ENCODE measurements at regions not wholly inside any gene's neighbourhood (a gene's known extent, or its start where the extent isn't known, plus 50 kb on each side); places are given as distances from the start of the nearest gene placed in this dataset.

GRCh38 chr20:10826111-10826510, 152.3 kb upstream of the JAG1 start:
- Histone ChIP-seq H3K9me3 (ENCODE audit: control insufficient read depth in 5 of 5, low read length in 5 of 5) (no peaks in the 10 kb centered on the region), H3K9ac (ENCODE audit: low read length in 5 of 5) (no peak overlapping the region), H3K27me3 (ENCODE audit: control insufficient read depth in 5 of 5, insufficient read depth in 4 of 5, low read length in 5 of 5) (no peaks in the 10 kb centered on the region), H3K4me3 (ENCODE audit: low read depth in 1 of 5, low read length in 5 of 5) (no peak overlapping the region), H3K36me3 (ENCODE audit: control insufficient read depth in 5 of 5, insufficient read depth in 5 of 5, low read length in 5 of 5) (no peaks in the 10 kb centered on the region), H3K4me1 (ENCODE audit: control insufficient read depth in 5 of 5, insufficient read depth in 5 of 5, low read length in 5 of 5) (no peaks in the 10 kb centered on the region), H3K27ac (ENCODE audit: low read depth, low read length) (no peak overlapping the region)

- Histone ChIP-seq H3K27me3 (ENCODE audit: control insufficient read depth in 5 of 5, insufficient read depth in 4 of 5, low read length in 5 of 5) (no peaks in the 10 kb centered on the region), H3K27ac (ENCODE audit: low read depth, low read length) (no peak overlapping the region), H3K9ac (ENCODE audit: low read length in 5 of 5) (no peak overlapping the region), H3K4me3 (ENCODE audit: low read depth in 1 of 5, low read length in 5 of 5) (no peak overlapping the region), H3K9me3 (ENCODE audit: control insufficient read depth in 5 of 5, low read length in 5 of 5) (no peaks in the 10 kb centered on the region), H3K36me3 (ENCODE audit: control insufficient read depth in 5 of 5, insufficient read depth in 5 of 5, low read length in 5 of 5) (no peaks in the 10 kb centered on the region), H3K4me1 (ENCODE audit: control insufficient read depth in 5 of 5, insufficient read depth in 5 of 5, low read length in 5 of 5) (no peaks in the 10 kb centered on the region)
Observed at GRCh38 chr20:10828180-10828579, 154.4 kb upstream of the JAG1 start.

GRCh38 chr20:10832141-10832540, 158.3 kb upstream of the JAG1 start:
- Histone ChIP-seq H3K4me3 (ENCODE audit: low read depth in 1 of 5, low read length in 5 of 5) (no peak overlapping the region), H3K9me3 (ENCODE audit: control insufficient read depth in 5 of 5, low read length in 5 of 5) (no peaks in the 10 kb centered on the region), H3K27me3 (ENCODE audit: control insufficient read depth in 5 of 5, insufficient read depth in 4 of 5, low read length in 5 of 5) (no peaks in the 10 kb centered on the region), H3K9ac (ENCODE audit: low read length in 5 of 5) (no peak overlapping the region), H3K36me3 (ENCODE audit: control insufficient read depth in 5 of 5, insufficient read depth in 5 of 5, low read length in 5 of 5) (no peaks in the 10 kb centered on the region), H3K4me1 (ENCODE audit: control insufficient read depth in 5 of 5, insufficient read depth in 5 of 5, low read length in 5 of 5) (no peaks in the 10 kb centered on the region), H3K27ac (ENCODE audit: low read depth, low read length) (no peak overlapping the region)

- Histone ChIP-seq H3K4me1 (ENCODE audit: control insufficient read depth in 5 of 5, insufficient read depth in 5 of 5, low read length in 5 of 5) (peaks cover 0 to 7% (median 3%) of the 10 kb centered on the region in 5 donors), H3K27ac (ENCODE audit: low read depth, low read length) (no peak overlapping the region), H3K36me3 (ENCODE audit: control insufficient read depth in 5 of 5, insufficient read depth in 5 of 5, low read length in 5 of 5) (no peaks in the 10 kb centered on the region), H3K4me3 (ENCODE audit: low read depth in 1 of 5, low read length in 5 of 5) (no peak overlapping the region), H3K9ac (ENCODE audit: low read length in 5 of 5) (no peak overlapping the region), H3K27me3 (ENCODE audit: control insufficient read depth in 5 of 5, insufficient read depth in 4 of 5, low read length in 5 of 5) (no peaks in the 10 kb centered on the region), H3K9me3 (ENCODE audit: control insufficient read depth in 5 of 5, low read length in 5 of 5) (peaks cover 0 to 11% (median 8%) of the 10 kb centered on the region in 5 donors)
Observed at GRCh38 chr20:10837901-10838300, 164.1 kb upstream of the JAG1 start.

- Histone ChIP-seq H3K9ac (ENCODE audit: low read length in 5 of 5) (no peak overlapping the region), H3K36me3 (ENCODE audit: control insufficient read depth in 5 of 5, insufficient read depth in 5 of 5, low read length in 5 of 5) (no peaks in the 10 kb centered on the region), H3K4me1 (ENCODE audit: control insufficient read depth in 5 of 5, insufficient read depth in 5 of 5, low read length in 5 of 5) (peaks cover 0 to 14% (median 10%) of the 10 kb centered on the region in 5 donors), H3K9me3 (ENCODE audit: control insufficient read depth in 5 of 5, low read length in 5 of 5) (peaks cover 0 to 11% (median 8%) of the 10 kb centered on the region in 5 donors), H3K27ac (ENCODE audit: low read depth, low read length) (no peak overlapping the region), H3K27me3 (ENCODE audit: control insufficient read depth in 5 of 5, insufficient read depth in 4 of 5, low read length in 5 of 5) (no peaks in the 10 kb centered on the region), H3K4me3 (ENCODE audit: low read depth in 1 of 5, low read length in 5 of 5) (no peak overlapping the region)
Observed at GRCh38 chr20:10842116-10842515, 168.3 kb upstream of the JAG1 start.

- Histone ChIP-seq H3K9ac (ENCODE audit: low read length in 5 of 5) (peak overlapping the region in 1 of 5 donors; percentile 5), H3K27me3 (ENCODE audit: control insufficient read depth in 5 of 5, insufficient read depth in 4 of 5, low read length in 5 of 5) (no peaks in the 10 kb centered on the region), H3K4me3 (ENCODE audit: low read depth in 1 of 5, low read length in 5 of 5) (peak overlapping the region in 2 of 5 donors; percentile 9 to 13), H3K4me1 (ENCODE audit: control insufficient read depth in 5 of 5, insufficient read depth in 5 of 5, low read length in 5 of 5) (peaks cover 0 to 14% (median 10%) of the 10 kb centered on the region in 5 donors), H3K9me3 (ENCODE audit: control insufficient read depth in 5 of 5, low read length in 5 of 5) (peaks cover 0 to 11% (median 8%) of the 10 kb centered on the region in 5 donors), H3K27ac (ENCODE audit: low read depth, low read length) (peak overlapping the region; percentile 13), H3K36me3 (ENCODE audit: control insufficient read depth in 5 of 5, insufficient read depth in 5 of 5, low read length in 5 of 5) (no peaks in the 10 kb centered on the region)
Observed at GRCh38 chr20:10843146-10843711, 169.4 kb upstream of the JAG1 start.

- H3K27me3 ChIP-seq (ENCODE audit: control insufficient read depth in 5 of 5, insufficient read depth in 4 of 5, low read length in 5 of 5) = no peaks in the 10 kb centered on the region
- H3K4me3 ChIP-seq (ENCODE audit: low read depth in 1 of 5, low read length in 5 of 5) = no peak overlapping the region
- peaks cover 0 to 8% (median 4%) of the 10 kb centered on the region in 5 donors for H3K9me3 ChIP-seq (ENCODE audit: control insufficient read depth in 5 of 5, low read length in 5 of 5)
- H3K27ac ChIP-seq (ENCODE audit: low read depth, low read length) = no peak overlapping the region
- peaks cover 0 to 23% (median 10%) of the 10 kb centered on the region in 5 donors for H3K4me1 ChIP-seq (ENCODE audit: control insufficient read depth in 5 of 5, insufficient read depth in 5 of 5, low read length in 5 of 5)
- no peaks in the 10 kb centered on the region for H3K36me3 ChIP-seq (ENCODE audit: control insufficient read depth in 5 of 5, insufficient read depth in 5 of 5, low read length in 5 of 5)
- H3K9ac ChIP-seq (ENCODE audit: low read length in 5 of 5) = no peak overlapping the region
Observed at GRCh38 chr20:10846766-10847165, 173.0 kb upstream of the JAG1 start.

- Histone ChIP-seq H3K27me3 (ENCODE audit: control insufficient read depth in 5 of 5, insufficient read depth in 4 of 5, low read length in 5 of 5) (no peaks in the 10 kb centered on the region), H3K4me3 (ENCODE audit: low read depth in 1 of 5, low read length in 5 of 5) (no peak overlapping the region), H3K27ac (ENCODE audit: low read depth, low read length) (peak overlapping the region; percentile 5), H3K9me3 (ENCODE audit: control insufficient read depth in 5 of 5, low read length in 5 of 5) (no peaks in the 10 kb centered on the region), H3K9ac (ENCODE audit: low read length in 5 of 5) (no peak overlapping the region), H3K4me1 (ENCODE audit: control insufficient read depth in 5 of 5, insufficient read depth in 5 of 5, low read length in 5 of 5) (peaks cover 0 to 9% (median 0%) of the 10 kb centered on the region in 5 donors), H3K36me3 (ENCODE audit: control insufficient read depth in 5 of 5, insufficient read depth in 5 of 5, low read length in 5 of 5) (no peaks in the 10 kb centered on the region)
Observed at GRCh38 chr20:10848810-10849370, 175.1 kb upstream of the JAG1 start.

- H3K36me3 ChIP-seq (ENCODE audit: control insufficient read depth in 5 of 5, insufficient read depth in 5 of 5, low read length in 5 of 5) = no peaks in the 10 kb centered on the region
- H3K4me1 ChIP-seq (ENCODE audit: control insufficient read depth in 5 of 5, insufficient read depth in 5 of 5, low read length in 5 of 5) = peaks cover 3 to 17% (median 9%) of the 10 kb centered on the region in 5 donors
- no peak overlapping the region for H3K4me3 ChIP-seq (ENCODE audit: low read depth in 1 of 5, low read length in 5 of 5)
- H3K27ac ChIP-seq (ENCODE audit: low read depth, low read length) = no peak overlapping the region
- H3K9me3 ChIP-seq (ENCODE audit: control insufficient read depth in 5 of 5, low read length in 5 of 5) = no peaks in the 10 kb centered on the region
- no peaks in the 10 kb centered on the region for H3K27me3 ChIP-seq (ENCODE audit: control insufficient read depth in 5 of 5, insufficient read depth in 4 of 5, low read length in 5 of 5)
- no peak overlapping the region for H3K9ac ChIP-seq (ENCODE audit: low read length in 5 of 5)
Observed at GRCh38 chr20:10853176-10853575, 179.4 kb upstream of the JAG1 start.

GRCh38 chr20:10853731-10854130, 179.9 kb upstream of the JAG1 start:
- Histone ChIP-seq H3K36me3 (ENCODE audit: control insufficient read depth in 5 of 5, insufficient read depth in 5 of 5, low read length in 5 of 5) (no peaks in the 10 kb centered on the region), H3K27ac (ENCODE audit: low read depth, low read length) (no peak overlapping the region), H3K9me3 (ENCODE audit: control insufficient read depth in 5 of 5, low read length in 5 of 5) (no peaks in the 10 kb centered on the region), H3K9ac (ENCODE audit: low read length in 5 of 5) (no peak overlapping the region), H3K4me1 (ENCODE audit: control insufficient read depth in 5 of 5, insufficient read depth in 5 of 5, low read length in 5 of 5) (peaks cover 3 to 15% (median 9%) of the 10 kb centered on the region in 5 donors), H3K27me3 (ENCODE audit: control insufficient read depth in 5 of 5, insufficient read depth in 4 of 5, low read length in 5 of 5) (no peaks in the 10 kb centered on the region), H3K4me3 (ENCODE audit: low read depth in 1 of 5, low read length in 5 of 5) (no peak overlapping the region)

All from subcutaneous abdominal adipose tissue (tissue), 5 donors.